MM.1S (cell line): ENCODE measurements at regions not wholly inside any gene's neighbourhood (a gene's known extent, or its start where the extent isn't known, plus 50 kb on each side); places are given as distances from the start of the nearest gene placed in this dataset.

Experiments
- EZH2phosphoT487 ChIP-seq: fragments of 300-600 bp; sonication (generic); IDR thresholded peaks from 2 replicates; pipeline ENCODE4 v1.6.1; 2018; ENCODE audit warnings: antibody characterized with exemption, low read length
- TF ChIP-seq, protein P1 (sequence below): fragments of 300-600 bp; sonication (generic); IDR thresholded peaks from 2 replicates; pipeline ENCODE4 v1.5.1; 2016; ENCODE audit warnings: antibody characterized with exemption, low read length, mixed read lengths

DNA sequence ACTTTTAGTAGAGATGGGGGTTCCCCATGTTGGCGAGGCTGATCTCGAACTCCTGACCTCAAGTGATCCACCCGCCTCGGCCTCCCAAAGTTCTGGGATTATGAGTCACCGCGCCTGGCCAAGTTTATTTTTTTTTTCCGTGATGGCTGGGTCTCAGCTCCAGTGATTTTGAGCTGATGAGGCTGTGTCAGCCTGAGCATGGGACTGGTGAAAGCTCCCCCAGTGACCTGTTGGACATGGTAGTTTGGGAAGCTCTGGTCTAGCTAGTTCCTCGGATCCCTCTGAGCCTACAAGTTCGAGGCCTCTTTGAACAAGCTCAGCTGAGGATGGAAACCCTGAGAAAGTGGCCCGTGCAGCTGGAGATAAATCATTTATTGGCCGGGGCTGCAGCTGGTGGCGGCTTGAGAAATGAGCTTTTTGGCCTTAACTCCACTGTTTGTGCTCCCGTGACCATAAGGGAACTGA is 126.8 kb downstream of the SNX5 start:
- TF ChIP-seq, protein P1, sequence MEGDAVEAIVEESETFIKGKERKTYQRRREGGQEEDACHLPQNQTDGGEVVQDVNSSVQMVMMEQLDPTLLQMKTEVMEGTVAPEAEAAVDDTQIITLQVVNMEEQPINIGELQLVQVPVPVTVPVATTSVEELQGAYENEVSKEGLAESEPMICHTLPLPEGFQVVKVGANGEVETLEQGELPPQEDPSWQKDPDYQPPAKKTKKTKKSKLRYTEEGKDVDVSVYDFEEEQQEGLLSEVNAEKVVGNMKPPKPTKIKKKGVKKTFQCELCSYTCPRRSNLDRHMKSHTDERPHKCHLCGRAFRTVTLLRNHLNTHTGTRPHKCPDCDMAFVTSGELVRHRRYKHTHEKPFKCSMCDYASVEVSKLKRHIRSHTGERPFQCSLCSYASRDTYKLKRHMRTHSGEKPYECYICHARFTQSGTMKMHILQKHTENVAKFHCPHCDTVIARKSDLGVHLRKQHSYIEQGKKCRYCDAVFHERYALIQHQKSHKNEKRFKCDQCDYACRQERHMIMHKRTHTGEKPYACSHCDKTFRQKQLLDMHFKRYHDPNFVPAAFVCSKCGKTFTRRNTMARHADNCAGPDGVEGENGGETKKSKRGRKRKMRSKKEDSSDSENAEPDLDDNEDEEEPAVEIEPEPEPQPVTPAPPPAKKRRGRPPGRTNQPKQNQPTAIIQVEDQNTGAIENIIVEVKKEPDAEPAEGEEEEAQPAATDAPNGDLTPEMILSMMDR, result no peak
- TF ChIP-seq EZH2phosphoT487, result no peak
